ENCODE measurements at regions not wholly inside any gene's neighbourhood (a gene's known extent, or its start where the extent isn't known, plus 50 kb on each side); places are given as distances from the start of the nearest gene placed in this dataset.

GRCh38 chr11:120061036-120061760 lies 76.7 kb downstream of the TRIM29 start:
- Histone ChIP-seq H3K4me3 (no peak overlapping the region), H3K36me3 (no peaks in the 10 kb centered on the region), H3K9me3 (no peaks in the 10 kb centered on the region), H3K27me3 (no peaks in the 10 kb centered on the region), H3K27ac (no peak overlapping the region), H3K4me1 (peaks cover 31% of the 10 kb centered on the region)
- peak; percentile 41 for DNase-seq (ENCODE audit: low spot score in 2 of 2)
- TF ChIP-seq POLR2AphosphoS5 (IDR thresholded peaks at IDR 0.05) (no peak), POLR2A (IDR thresholded peaks at IDR 0.05) (no peak), EP300 (IDR thresholded peaks at IDR 0.05) (no peak), CTCF (IDR thresholded peaks at IDR 0.05) (no peak)
- 81% methylated on average over 9 of the region's 12 CpGs for WGBS

- TF ChIP-seq POLR2AphosphoS5 (IDR thresholded peaks at IDR 0.05): no peak
- no peak for TF ChIP-seq CTCF (IDR thresholded peaks at IDR 0.05)
- no peak for TF ChIP-seq EP300 (IDR thresholded peaks at IDR 0.05)
- no peak for TF ChIP-seq POLR2A (IDR thresholded peaks at IDR 0.05)
- Histone ChIP-seq H3K9me3 (no peaks in the 10 kb centered on the region), H3K36me3 (no peaks in the 10 kb centered on the region), H3K4me3 (no peak overlapping the region), H3K4me1 (peaks cover 38% of the 10 kb centered on the region), H3K27me3 (no peaks in the 10 kb centered on the region), H3K27ac (no peak overlapping the region)
- WGBS: 95% methylated on average over 7 of the region's 7 CpGs
- DNase-seq (ENCODE audit: low spot score in 2 of 2): peak; percentile 5 to 8
These were observed 77.4 kb downstream of the TRIM29 start for GRCh38 chr11:120060512-120060911.

GRCh38 chr11:120058931-120059330 lies 79.0 kb downstream of the TRIM29 start:
- peaks cover 40% of the 10 kb centered on the region for H3K4me1 ChIP-seq
- no peaks in the 10 kb centered on the region for H3K9me3 ChIP-seq
- H3K4me3 ChIP-seq: no peak overlapping the region
- no peaks in the 10 kb centered on the region for H3K36me3 ChIP-seq
- no peak overlapping the region for H3K27ac ChIP-seq
- no peaks in the 10 kb centered on the region for H3K27me3 ChIP-seq
- WGBS: 90% methylated on average over 4 of the region's 4 CpGs
- no peak for TF ChIP-seq CTCF (IDR thresholded peaks at IDR 0.05)
- TF ChIP-seq POLR2A (IDR thresholded peaks at IDR 0.05): no peak
- TF ChIP-seq EP300 (IDR thresholded peaks at IDR 0.05): no peak
- TF ChIP-seq POLR2AphosphoS5 (IDR thresholded peaks at IDR 0.05): no peak
- no peak for DNase-seq (ENCODE audit: low spot score in 2 of 2)

- H3K36me3 ChIP-seq: no peaks in the 10 kb centered on the region
- peaks cover 40% of the 10 kb centered on the region for H3K4me1 ChIP-seq
- no peak overlapping the region for H3K4me3 ChIP-seq
- no peak overlapping the region for H3K27ac ChIP-seq
- no peak for TF ChIP-seq POLR2A (IDR thresholded peaks at IDR 0.05)
- DNase-seq (ENCODE audit: low spot score in 2 of 2): peak in 1 of 2 donors; percentile 46
- H3K27me3 ChIP-seq: no peaks in the 10 kb centered on the region
- WGBS: 48% methylated on average over 16 of the region's 18 CpGs
- no peaks in the 10 kb centered on the region for H3K9me3 ChIP-seq
These were observed 80.0 kb downstream of the TRIM29 start for GRCh38 chr11:120057595-120058581.

GRCh38 chr11:120057028-120057330 lies 80.9 kb downstream of the TRIM29 start:
- Histone ChIP-seq H3K4me1 (peaks cover 34% of the 10 kb centered on the region), H3K4me3 (no peak overlapping the region), H3K27ac (no peak overlapping the region), H3K27me3 (no peaks in the 10 kb centered on the region), H3K9me3 (no peaks in the 10 kb centered on the region), H3K36me3 (no peaks in the 10 kb centered on the region)
- no peak for DNase-seq (ENCODE audit: low spot score in 2 of 2)
- WGBS: 69% methylated on average over 4 of the region's 4 CpGs
- no peak for TF ChIP-seq POLR2AphosphoS5 (IDR thresholded peaks at IDR 0.05)
- no peak for TF ChIP-seq EP300 (IDR thresholded peaks at IDR 0.05)
- no peak for TF ChIP-seq CTCF (IDR thresholded peaks at IDR 0.05)
- no peak for TF ChIP-seq POLR2A (IDR thresholded peaks at IDR 0.05)
